GM19467 (cell line): ENCODE measurements at regions not wholly inside any gene's neighbourhood (a gene's known extent, or its start where the extent isn't known, plus 50 kb on each side); places are given as distances from the start of the nearest gene placed in this dataset.

Source experiments
- ATAC-seq: cut with Tn5 transposase; IDR thresholded peaks from one replicate; pipeline ENCODE4 v1.9.1; 2021; ENCODE audit warnings: mild to moderate bottlenecking, moderate library complexity; ENCODE audit not compliant: unreplicated experiment

DNA sequence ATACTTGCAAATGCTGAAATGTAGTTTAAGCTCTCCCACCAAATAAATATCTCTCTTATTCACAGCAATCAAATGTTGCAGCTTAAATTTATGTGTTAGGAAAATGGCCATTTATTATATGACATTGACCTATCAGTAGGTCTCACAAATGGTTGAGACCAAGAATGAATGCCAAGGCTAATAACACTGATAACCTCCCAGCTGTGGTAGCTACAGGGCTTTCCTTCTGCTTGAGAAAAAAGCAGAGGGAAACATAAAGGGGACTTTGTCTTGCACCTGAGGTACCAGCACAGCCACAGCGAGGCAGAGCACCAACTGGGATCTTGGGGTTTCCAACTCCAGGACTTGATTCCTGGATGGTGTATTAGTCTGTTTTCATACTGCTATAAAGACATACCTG lies 73.1 kb upstream of the TTC14 start:
- ATAC-seq, result no peak

GRCh38 chr3:180529778-180530177 lies 72.2 kb upstream of the TTC14 start:
- no peak for ATAC-seq

DNA sequence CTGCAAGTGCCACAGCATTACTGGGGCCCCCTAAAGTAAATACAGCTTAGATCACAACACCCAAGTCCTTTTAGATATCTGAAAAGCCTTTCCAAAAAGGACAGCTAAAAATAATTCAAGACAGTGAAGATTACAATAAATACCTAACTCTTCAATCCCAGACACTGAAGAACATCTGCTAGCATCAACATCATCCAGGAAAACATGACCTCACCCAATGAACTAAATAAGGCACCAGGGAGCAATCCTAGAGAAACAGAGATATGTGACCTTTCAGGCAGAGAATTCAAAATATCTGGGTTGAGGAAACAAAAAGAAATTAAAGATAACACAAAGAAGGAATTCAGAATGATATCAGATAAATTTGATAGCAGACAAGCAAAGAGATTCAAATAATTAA lies 71.7 kb upstream of the TTC14 start:
- ATAC-seq, result no peak

- ATAC-seq, result no peak
Observed at GRCh38 chr3:180531303-180532278, 70.4 kb upstream of the TTC14 start.

GRCh38 chr3:180534828-180535227 lies 67.1 kb upstream of the TTC14 start:
- no peak for ATAC-seq

GRCh38 chr3:180538493-180538892 lies 63.5 kb upstream of the TTC14 start:
- ATAC-seq, result no peak

GRCh38 chr3:180543877-180544276 lies 58.1 kb upstream of the TTC14 start:
- no peak for ATAC-seq

DNA sequence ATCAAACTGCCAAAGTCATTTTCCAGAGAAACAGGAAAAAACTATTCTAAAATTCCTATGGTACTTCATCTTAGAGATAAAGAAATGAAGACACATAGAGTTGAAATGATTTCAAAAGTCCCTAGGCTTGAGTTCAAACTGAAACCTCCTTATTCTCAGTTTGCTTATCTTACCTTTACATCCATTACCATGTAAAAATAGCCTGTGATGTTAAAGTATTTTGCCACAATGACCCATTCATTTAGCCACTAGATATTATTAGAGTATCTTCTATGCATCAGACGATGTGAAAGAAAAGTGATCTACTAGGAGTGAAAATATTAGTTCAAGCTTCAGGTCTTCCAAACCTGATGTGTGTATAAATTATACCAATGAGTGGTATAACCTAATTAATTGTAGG lies 55.1 kb upstream of the TTC14 start:
- no peak for ATAC-seq

- no peak for ATAC-seq
Observed at GRCh38 chr3:180548050-180548449, 53.9 kb upstream of the TTC14 start.
